ENCODE measurements at regions not wholly inside any gene's neighbourhood (a gene's known extent, or its start where the extent isn't known, plus 50 kb on each side); places are given as distances from the start of the nearest gene placed in this dataset.

GRCh38 chr1:80053613-80054012 lies 1047.1 kb upstream of the ADGRL4 start:
- peaks cover 0 to 8% of the 10 kb centered on the region in 2 experiments; a peak in 1 of 4 replicates for H3K9me3 ChIP-seq (ENCODE audit: insufficient read depth in 2 of 2, low read depth in 1 of 2, low read length in 1 of 2)
- no peak overlapping the region for H2BK5ac ChIP-seq (ENCODE audit: low read depth, low read length)
- H2AFZ ChIP-seq (ENCODE audit: low read length) = no peak overlapping the region
- no peak overlapping the region for H4K8ac ChIP-seq (ENCODE audit: extremely low read depth, insufficient read depth, low read length)
- DNase-seq (ENCODE audit: low read depth in 1 of 2, low spot score in 2 of 2) (no peak), FAIRE-seq (no peak)
- no peaks in the 10 kb centered on the region for H3K79me1 ChIP-seq (ENCODE audit: low read depth, low read length)
- H3K27ac ChIP-seq (ENCODE audit: low read depth, low read length) = no peak overlapping the region
- H3K4ac ChIP-seq (replicated peaks; ENCODE audit: insufficient read length, low read depth, low read length) = no peak overlapping the region
- H3K36me3 ChIP-seq (ENCODE audit: control insufficient read depth in 2 of 4, insufficient read depth in 4 of 4, low read length in 3 of 4) = no peaks in the 10 kb centered on the region
- no peak overlapping the region for H2BK15ac ChIP-seq (ENCODE audit: low read length)
- H3K23ac ChIP-seq (ENCODE audit: insufficient read length) = no peak overlapping the region
- WGBS, 2 experiments (ENCODE audit: extremely low coverage in 1 of 2, insufficient coverage in 1 of 2, insufficient read length in 1 of 2, insufficient replicate concordance in 2 of 2, low coverage in 1 of 2, low lambda C conversion rate in 2 of 2, missing lambda C conversion rate in 1 of 2) = 92% methylated on average over 5 of the region's 14 CpGs; no CpG with 5 or more reads in 1 of the 2 experiments
- no peak overlapping the region for H2AK5ac ChIP-seq (ENCODE audit: low read depth, low read length)
- no peaks in the 10 kb centered on the region for H3K4me1 ChIP-seq (replicated peaks in 1 of 4; ENCODE audit: control insufficient read depth in 3 of 4, insufficient read depth in 4 of 4, low read length in 3 of 4)
- no peak overlapping the region for H3K56ac ChIP-seq (replicated peaks; ENCODE audit: insufficient read length, low read depth, low read length)
- no peak overlapping the region for H3K4me2 ChIP-seq (ENCODE audit: insufficient read depth in 1 of 2, low read depth in 2 of 2, low read length in 2 of 2)
- CTCF ChIA-PET (ENCODE audit: partially characterized antibody) = interaction anchor here (1.4 kb wide), 1 partner anchor 142 kb away, joined by 3 read pairs; no protein-coding TSS in a partner anchor
- POLR2A ChIA-PET (ENCODE audit: partially characterized antibody) = no interaction called here
- H3K27me3 ChIP-seq (replicated peaks in 1 of 4; ENCODE audit: control insufficient read depth in 3 of 4, extremely low read depth in 1 of 4, insufficient read depth in 3 of 4, low read length in 3 of 4) = no peaks in the 10 kb centered on the region
- no peak overlapping the region for H3K4me3 ChIP-seq (ENCODE audit: extremely low read depth in 1 of 4, insufficient read depth in 2 of 4, low read depth in 3 of 4, low read length in 4 of 4)
- H4K5ac ChIP-seq (ENCODE audit: insufficient read length, low read depth, low read length) = no peak overlapping the region
- H3K79me2 ChIP-seq (ENCODE audit: control insufficient read depth in 1 of 2, insufficient read depth in 2 of 2, low read length in 2 of 2) = no peaks in the 10 kb centered on the region
- no peak overlapping the region for H4K91ac ChIP-seq (replicated peaks; ENCODE audit: insufficient read length, low read length)
- no peak overlapping the region for H2BK120ac ChIP-seq (replicated peaks; ENCODE audit: low read depth, low read length)
- no peak overlapping the region for H2BK20ac ChIP-seq (ENCODE audit: low read length)
- H3K18ac ChIP-seq (ENCODE audit: extremely low read depth, low read length) = no peak overlapping the region
- H4K20me1 ChIP-seq (replicated peaks in 1 of 2; ENCODE audit: control insufficient read depth in 1 of 2, insufficient read depth in 2 of 2, low read length in 2 of 2) = no peaks in the 10 kb centered on the region
- no peak overlapping the region for H3K9ac ChIP-seq (replicated peaks in 1 of 4; ENCODE audit: extremely low read depth in 1 of 4, low read depth in 3 of 4, low read length in 3 of 4)
- H2BK12ac ChIP-seq (ENCODE audit: low read depth, low read length) = no peak overlapping the region
- no peaks in the 10 kb centered on the region for H3K23me2 ChIP-seq (ENCODE audit: low read depth, low read length)
- H3K14ac ChIP-seq (ENCODE audit: insufficient read length) = no peak overlapping the region
- no peak for TF ChIP-seq JUN (IDR thresholded peaks at IDR 0.05; ENCODE audit: low read depth, low read length)
- TF ChIP-seq CBX8 (IDR thresholded peaks at IDR 0.05; ENCODE audit: borderline replicate concordance, low read depth, low read length) = no peak
- no peak for TF ChIP-seq ATF3 (IDR thresholded peaks at IDR 0.05; ENCODE audit: insufficient read depth, low read depth, low read length)
- TF ChIP-seq POLR2AphosphoS5 (IDR thresholded peaks at IDR 0.05; ENCODE audit: low read depth, low read length) = no peak
- TF ChIP-seq SUZ12 (IDR thresholded peaks at IDR 0.05; ENCODE audit: low read length) = no peak
- TF ChIP-seq, protein P1, sequence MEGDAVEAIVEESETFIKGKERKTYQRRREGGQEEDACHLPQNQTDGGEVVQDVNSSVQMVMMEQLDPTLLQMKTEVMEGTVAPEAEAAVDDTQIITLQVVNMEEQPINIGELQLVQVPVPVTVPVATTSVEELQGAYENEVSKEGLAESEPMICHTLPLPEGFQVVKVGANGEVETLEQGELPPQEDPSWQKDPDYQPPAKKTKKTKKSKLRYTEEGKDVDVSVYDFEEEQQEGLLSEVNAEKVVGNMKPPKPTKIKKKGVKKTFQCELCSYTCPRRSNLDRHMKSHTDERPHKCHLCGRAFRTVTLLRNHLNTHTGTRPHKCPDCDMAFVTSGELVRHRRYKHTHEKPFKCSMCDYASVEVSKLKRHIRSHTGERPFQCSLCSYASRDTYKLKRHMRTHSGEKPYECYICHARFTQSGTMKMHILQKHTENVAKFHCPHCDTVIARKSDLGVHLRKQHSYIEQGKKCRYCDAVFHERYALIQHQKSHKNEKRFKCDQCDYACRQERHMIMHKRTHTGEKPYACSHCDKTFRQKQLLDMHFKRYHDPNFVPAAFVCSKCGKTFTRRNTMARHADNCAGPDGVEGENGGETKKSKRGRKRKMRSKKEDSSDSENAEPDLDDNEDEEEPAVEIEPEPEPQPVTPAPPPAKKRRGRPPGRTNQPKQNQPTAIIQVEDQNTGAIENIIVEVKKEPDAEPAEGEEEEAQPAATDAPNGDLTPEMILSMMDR (IDR thresholded peaks at IDR 0.05; ENCODE audit: control extremely low read depth in 1 of 3, insufficient read depth in 1 of 3, low read depth in 1 of 3, low read length in 3 of 3) = no peak
- no peak for TF ChIP-seq TAF7 (optimal IDR thresholded peaks at IDR 0.05; ENCODE audit: borderline replicate concordance, low read depth, low read length)
- TF ChIP-seq SP2 (IDR thresholded peaks at IDR 0.05; ENCODE audit: low read length) = no peak
- no peak for TF ChIP-seq SRF (IDR thresholded peaks at IDR 0.05; ENCODE audit: low read depth, low read length)
- no peak for TF ChIP-seq SIX5 (IDR thresholded peaks at IDR 0.05; ENCODE audit: low read depth, low read length)
- no peak for TF ChIP-seq YY1 (IDR thresholded peaks at IDR 0.05; ENCODE audit: low read depth, low read length)
- no peak for TF ChIP-seq SIRT6 (IDR thresholded peaks at IDR 0.05; ENCODE audit: low read length)
- TF ChIP-seq RXRA (IDR thresholded peaks at IDR 0.05; ENCODE audit: insufficient read depth, low read depth, low read length) = no peak

All from H1 (cell line).